ENCODE measurements at regions not wholly inside any gene's neighbourhood (a gene's known extent, or its start where the extent isn't known, plus 50 kb on each side); places are given as distances from the start of the nearest gene placed in this dataset.

DNA sequence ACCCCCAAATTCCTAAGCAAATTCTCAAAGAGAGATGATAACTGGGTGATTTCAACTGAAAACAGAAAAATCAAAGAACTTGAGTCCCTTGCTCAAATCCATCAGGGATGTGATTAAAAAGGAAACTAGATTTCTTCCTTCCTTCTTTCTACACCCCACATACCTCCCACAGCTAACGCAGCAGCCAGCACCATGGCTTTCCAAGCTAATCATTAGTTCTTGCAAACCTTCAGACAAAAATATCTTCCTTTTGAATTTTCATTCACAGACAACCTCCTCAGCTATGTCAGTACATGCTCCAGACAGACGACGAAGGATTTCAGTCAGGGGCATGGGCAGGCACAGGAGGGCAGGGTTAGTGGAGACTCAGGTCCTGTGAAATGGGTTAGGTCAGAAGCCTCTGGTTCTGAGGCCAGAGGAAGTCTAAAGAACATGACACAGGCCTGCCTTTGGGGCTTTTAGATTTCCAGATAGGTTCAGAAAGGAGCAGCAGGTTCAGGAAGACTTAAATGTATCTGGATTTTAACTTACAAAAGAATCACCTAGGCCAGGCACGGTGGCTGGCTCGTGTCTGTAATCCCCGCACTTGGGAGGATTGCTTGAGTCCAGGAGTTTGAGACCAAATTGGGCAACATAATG is 173.7 kb upstream of the NFIB start:
- TF ChIP-seq POLR2A (IDR thresholded peaks at IDR 0.05) (no peak), POLR2AphosphoS5 (IDR thresholded peaks at IDR 0.05) (no peak), EP300 (IDR thresholded peaks at IDR 0.05) (no peak)
- WGBS, 2 donors = 82 to 90% methylated on average over 6 of the region's 6 CpGs
- no peak for DNase-seq
- no peaks in the 10 kb centered on the region for H3K27me3 ChIP-seq
- no peaks in the 10 kb centered on the region for H3K36me3 ChIP-seq
- no peak overlapping the region for H3K4me3 ChIP-seq
- no peak overlapping the region for H3K27ac ChIP-seq
- ATAC-seq (ENCODE audit: low FRiP score in 2 of 2) = no peak
- no peaks in the 10 kb centered on the region for H3K9me3 ChIP-seq
- no peaks in the 10 kb centered on the region for H3K4me1 ChIP-seq

DNA sequence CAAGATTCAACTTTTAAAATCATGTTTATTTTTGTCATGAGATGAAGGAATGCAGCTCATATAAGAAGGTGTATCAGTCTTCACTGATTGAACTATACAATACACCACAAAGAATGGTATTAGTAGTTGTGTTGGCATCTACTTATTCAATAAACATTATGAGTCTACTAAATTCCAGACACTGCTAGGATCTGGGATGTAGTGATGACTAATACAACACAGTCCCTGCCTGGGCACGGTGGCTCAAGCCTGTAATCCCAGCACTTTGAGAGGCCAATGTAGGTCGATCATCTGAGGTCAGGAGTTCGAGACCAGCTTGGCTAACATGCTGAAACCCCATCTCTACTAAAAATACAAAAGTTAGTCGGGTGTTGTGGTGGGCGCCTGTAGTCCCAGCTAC is 171.4 kb upstream of the NFIB start:
- TF ChIP-seq EP300 (IDR thresholded peaks at IDR 0.05) = no peak
- no peak for TF ChIP-seq POLR2AphosphoS5 (IDR thresholded peaks at IDR 0.05)
- TF ChIP-seq POLR2A (IDR thresholded peaks at IDR 0.05) = no peak
- TF ChIP-seq, protein P1, sequence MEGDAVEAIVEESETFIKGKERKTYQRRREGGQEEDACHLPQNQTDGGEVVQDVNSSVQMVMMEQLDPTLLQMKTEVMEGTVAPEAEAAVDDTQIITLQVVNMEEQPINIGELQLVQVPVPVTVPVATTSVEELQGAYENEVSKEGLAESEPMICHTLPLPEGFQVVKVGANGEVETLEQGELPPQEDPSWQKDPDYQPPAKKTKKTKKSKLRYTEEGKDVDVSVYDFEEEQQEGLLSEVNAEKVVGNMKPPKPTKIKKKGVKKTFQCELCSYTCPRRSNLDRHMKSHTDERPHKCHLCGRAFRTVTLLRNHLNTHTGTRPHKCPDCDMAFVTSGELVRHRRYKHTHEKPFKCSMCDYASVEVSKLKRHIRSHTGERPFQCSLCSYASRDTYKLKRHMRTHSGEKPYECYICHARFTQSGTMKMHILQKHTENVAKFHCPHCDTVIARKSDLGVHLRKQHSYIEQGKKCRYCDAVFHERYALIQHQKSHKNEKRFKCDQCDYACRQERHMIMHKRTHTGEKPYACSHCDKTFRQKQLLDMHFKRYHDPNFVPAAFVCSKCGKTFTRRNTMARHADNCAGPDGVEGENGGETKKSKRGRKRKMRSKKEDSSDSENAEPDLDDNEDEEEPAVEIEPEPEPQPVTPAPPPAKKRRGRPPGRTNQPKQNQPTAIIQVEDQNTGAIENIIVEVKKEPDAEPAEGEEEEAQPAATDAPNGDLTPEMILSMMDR (IDR thresholded peaks at IDR 0.05) = no peak

DNA sequence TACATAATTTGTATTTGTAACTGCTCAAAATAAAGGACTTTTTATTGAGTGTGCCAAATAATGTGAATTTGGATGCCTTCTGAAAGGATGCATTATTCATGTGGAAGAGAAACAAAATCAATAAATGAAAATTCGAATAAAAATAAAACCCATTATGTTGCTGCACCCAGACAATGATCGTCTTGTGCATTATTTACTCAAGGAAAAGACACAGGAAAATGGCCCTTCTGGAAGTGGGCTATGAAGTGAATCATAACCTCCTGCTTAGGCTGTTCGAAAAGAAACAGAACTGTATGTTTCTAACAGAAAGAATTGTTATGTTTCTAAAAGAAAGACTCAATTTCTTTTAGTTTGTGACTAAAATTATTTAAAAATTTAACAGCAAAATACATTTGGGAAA is 168.9 kb upstream of the NFIB start:
- H3K4me3 ChIP-seq = no peak overlapping the region
- H3K27ac ChIP-seq = no peak overlapping the region
- TF ChIP-seq, protein P1 (IDR thresholded peaks at IDR 0.05) = no peak
- no peak for TF ChIP-seq EP300 (IDR thresholded peaks at IDR 0.05)
- no peak for TF ChIP-seq POLR2AphosphoS5 (IDR thresholded peaks at IDR 0.05)
- no peak for TF ChIP-seq POLR2A (IDR thresholded peaks at IDR 0.05)
- no peak for DNase-seq
- WGBS, 2 donors = 62 to 66% methylated on average over 3 of the region's 3 CpGs
- no peaks in the 10 kb centered on the region for H3K4me1 ChIP-seq
- H3K9me3 ChIP-seq = no peaks in the 10 kb centered on the region
- H3K27me3 ChIP-seq = no peaks in the 10 kb centered on the region
- no peaks in the 10 kb centered on the region for H3K36me3 ChIP-seq
- ATAC-seq (ENCODE audit: low FRiP score in 2 of 2) = no peak

More for the DNA sequence above, 171.4 kb upstream of the NFIB start:
- Histone ChIP-seq H3K4me3 (no peak overlapping the region), H3K27me3 (no peaks in the 10 kb centered on the region), H3K27ac (no peak overlapping the region), H3K36me3 (no peaks in the 10 kb centered on the region), H3K9me3 (no peaks in the 10 kb centered on the region), H3K4me1 (no peaks in the 10 kb centered on the region)
- 88 to 89% methylated on average over 5 of the region's 5 CpGs for WGBS, 2 donors
- no peak for DNase-seq
- no peak for ATAC-seq (ENCODE audit: low FRiP score in 2 of 2)

DNA sequence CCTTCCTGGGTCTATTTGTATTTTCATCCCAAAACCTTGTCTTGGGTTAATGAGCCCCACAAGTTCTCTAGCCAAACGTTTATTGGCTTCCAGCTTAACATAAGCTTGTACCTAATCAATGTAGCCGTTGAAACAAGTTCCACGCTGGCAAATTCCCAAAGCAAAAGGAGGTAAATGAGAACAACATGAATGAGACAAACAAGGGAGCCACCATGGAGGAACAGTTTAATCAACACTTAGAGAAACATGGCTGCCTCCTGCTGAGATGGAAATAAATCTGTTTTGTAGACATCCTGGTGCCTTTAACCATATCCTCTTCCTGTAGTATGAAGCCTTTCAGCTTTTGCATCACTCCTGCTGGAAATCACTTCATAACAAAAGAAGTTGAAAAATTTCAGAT is 166.6 kb upstream of the NFIB start:
- Histone ChIP-seq H3K36me3 (no peaks in the 10 kb centered on the region), H3K4me3 (no peak overlapping the region), H3K27ac (no peak overlapping the region), H3K27me3 (no peaks in the 10 kb centered on the region), H3K4me1 (no peaks in the 10 kb centered on the region), H3K9me3 (no peaks in the 10 kb centered on the region)
- WGBS, 2 donors = 61% methylated on average over 3 of the region's 3 CpGs
- no peak for ATAC-seq (ENCODE audit: low FRiP score in 2 of 2)
- no peak for DNase-seq
- TF ChIP-seq, protein P1 (IDR thresholded peaks at IDR 0.05) = no peak
- TF ChIP-seq POLR2A (IDR thresholded peaks at IDR 0.05) (no peak), POLR2AphosphoS5 (IDR thresholded peaks at IDR 0.05) (no peak), EP300 (IDR thresholded peaks at IDR 0.05) (no peak)

DNA sequence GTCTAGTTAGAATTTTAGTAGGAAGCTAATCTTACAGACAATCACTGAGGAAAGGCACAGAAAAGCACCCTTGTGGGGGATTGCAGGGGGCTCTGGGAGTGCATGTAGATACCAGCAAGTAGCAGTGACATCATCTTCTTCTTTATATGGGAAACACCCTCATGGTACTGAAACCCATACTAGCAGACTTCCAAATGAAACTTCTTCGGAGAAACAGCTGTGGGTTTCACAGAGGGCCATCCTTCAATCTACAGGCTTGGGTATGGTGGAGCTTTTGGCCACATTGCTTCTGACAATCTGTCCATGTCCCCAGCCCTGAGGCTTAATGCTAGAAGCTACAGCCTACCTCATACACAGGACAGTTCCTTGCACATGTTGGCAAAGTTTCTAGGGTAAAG is 165.2 kb upstream of the NFIB start:
- DNase-seq (no peak), ATAC-seq (ENCODE audit: low FRiP score in 2 of 2) (no peak)
- WGBS, 2 donors = 92 to 95% methylated on average over 1 of the region's 1 CpG
- no peaks in the 10 kb centered on the region for H3K27me3 ChIP-seq
- H3K36me3 ChIP-seq = no peaks in the 10 kb centered on the region
- H3K9me3 ChIP-seq = no peaks in the 10 kb centered on the region
- H3K27ac ChIP-seq = no peak overlapping the region
- TF ChIP-seq POLR2AphosphoS5 (IDR thresholded peaks at IDR 0.05) (no peak), POLR2A (IDR thresholded peaks at IDR 0.05) (no peak), EP300 (IDR thresholded peaks at IDR 0.05) (no peak)
- TF ChIP-seq, protein P1 (IDR thresholded peaks at IDR 0.05) = no peak
- H3K4me3 ChIP-seq = no peak overlapping the region
- H3K4me1 ChIP-seq = no peaks in the 10 kb centered on the region
